Left ventricle myocardium inferior (tissue), 1 donor: ENCODE measurements at regions not wholly inside any gene's neighbourhood (a gene's known extent, or its start where the extent isn't known, plus 50 kb on each side); places are given as distances from the start of the nearest gene placed in this dataset.

Source experiments
- DNase-seq: peaks from one replicate; pipeline ENCODE4 v3.0.0-alpha.2; 2020
- H3K27ac ChIP-seq: fragments of 200-600 bp; replicated peaks from 2 replicates; pipeline ENCODE4 v1.8.0; 2021
- H3K27me3 ChIP-seq: fragments of 200-600 bp; 2 replicates; pipeline ENCODE4 v1.8.0; 2021; ENCODE audit warnings: low read depth
- H3K36me3 ChIP-seq: fragments of 200-600 bp; 2 replicates; pipeline ENCODE4 v1.8.0; 2021
- H3K4me1 ChIP-seq: fragments of 200-600 bp; 2 replicates; pipeline ENCODE4 v1.8.0; 2021
- H3K4me3 ChIP-seq: fragments of 200-600 bp; 2 replicates; pipeline ENCODE4 v1.8.0; 2021; ENCODE audit warnings: mild to moderate bottlenecking, moderate library complexity
- H3K9me3 ChIP-seq: fragments of 200-600 bp; replicated peaks from 2 replicates; pipeline ENCODE4 v1.8.0; 2021
- CTCF ChIP-seq: fragments of 200-600 bp; IDR thresholded peaks from 2 replicates; pipeline ENCODE4 v1.8.0; 2021; ENCODE audit warnings: antibody characterized with exemption, mild to moderate bottlenecking, borderline replicate concordance
- intact Hi-C: fragments of 100-400 bp; cut with micrococcal nuclease; formaldehyde crosslinking; loops from one replicate; pipeline ENCODE4 v1.11.0; 2022
- donor health status: DM: no; HTN: yes; CAD: no; lungs with severe emphysema.

DNA sequence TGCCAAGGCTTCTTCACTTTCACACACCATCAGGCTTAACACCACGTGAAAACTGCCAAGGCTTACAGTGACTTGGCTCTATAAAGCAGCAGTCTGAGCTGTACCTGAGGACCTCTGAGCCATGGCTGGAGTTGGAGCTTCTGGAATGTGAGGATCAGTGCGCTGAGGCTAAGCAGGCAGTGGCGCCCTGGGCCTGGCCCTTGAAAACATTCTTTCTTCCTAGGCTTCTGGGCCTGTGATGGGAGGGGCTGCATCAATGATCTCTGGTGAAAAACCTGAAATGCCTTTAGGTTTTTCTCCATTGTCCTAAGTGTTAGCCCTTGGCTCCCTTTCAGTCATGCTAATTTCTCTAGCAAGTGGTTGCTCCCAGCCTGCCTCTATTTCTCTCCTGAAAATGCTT, 192.5 kb upstream of the PCDH20 start:
- DNase-seq, result no peak
- Histone ChIP-seq H3K36me3 (no peaks in the 10 kb centered on the region), H3K27me3 (no peaks in the 10 kb centered on the region), H3K4me3 (no peak overlapping the region), H3K9me3 (no peaks in the 10 kb centered on the region), H3K27ac (no peak overlapping the region), H3K4me1 (no peaks in the 10 kb centered on the region)
- no peak for TF ChIP-seq CTCF
- intact Hi-C loops, result no loop called here

GRCh38 chr13:61600360-61601033, 184.8 kb upstream of the PCDH20 start:
- H3K4me1 ChIP-seq, result no peaks in the 10 kb centered on the region
- no peak for DNase-seq
- H3K36me3 ChIP-seq, result no peaks in the 10 kb centered on the region
- no peak overlapping the region for H3K27ac ChIP-seq
- TF ChIP-seq CTCF, result no peak
- H3K27me3 ChIP-seq, result no peaks in the 10 kb centered on the region
- intact Hi-C loops, result no loop called here
- no peaks in the 10 kb centered on the region for H3K9me3 ChIP-seq
- H3K4me3 ChIP-seq, result no peak overlapping the region

DNA sequence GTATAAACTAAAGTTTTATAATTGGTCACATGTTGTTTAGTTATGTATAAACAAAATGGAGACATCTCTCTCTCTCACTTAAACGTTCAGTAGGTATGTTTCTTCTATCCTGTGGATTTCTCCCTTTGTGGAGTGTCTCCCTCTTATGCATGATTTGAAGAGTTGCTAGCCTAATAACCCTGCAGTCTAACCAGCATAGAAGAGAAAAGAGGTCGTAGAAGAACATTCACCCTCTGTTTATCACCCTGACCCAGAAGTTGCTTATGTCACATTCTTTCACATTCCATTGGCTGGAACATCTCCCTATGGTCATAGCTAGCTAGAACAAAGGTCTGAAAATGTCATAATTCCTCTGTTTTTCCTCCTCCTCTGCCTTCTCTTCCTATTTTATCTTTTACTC, 176.8 kb upstream of the PCDH20 start:
- intact Hi-C loops, result no loop called here

DNA sequence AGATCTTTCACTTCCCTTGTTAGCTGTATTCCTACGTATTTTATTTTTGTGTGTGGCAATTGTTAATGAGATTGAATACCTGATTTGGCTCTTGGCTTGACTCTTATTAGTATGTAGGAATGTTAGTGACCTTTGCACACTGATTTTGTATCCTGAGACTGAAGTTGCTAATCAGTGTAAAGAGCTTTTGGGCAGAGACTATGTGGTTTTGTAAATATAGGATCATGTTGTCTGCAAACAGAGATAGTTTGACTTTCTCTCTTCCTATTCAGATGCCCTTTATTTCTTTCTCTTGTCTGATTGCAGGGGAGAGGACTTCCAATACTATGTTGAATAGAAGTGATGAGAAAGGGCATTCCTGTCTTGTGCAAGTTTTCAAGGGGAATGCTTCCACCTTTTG, 160.3 kb upstream of the PCDH20 start:
- intact Hi-C loops, result no loop called here
- Histone ChIP-seq H3K27me3 (no peaks in the 10 kb centered on the region), H3K36me3 (no peaks in the 10 kb centered on the region), H3K4me3 (no peak overlapping the region), H3K9me3 (peaks cover 7% of the 10 kb centered on the region), H3K27ac (no peak overlapping the region), H3K4me1 (no peaks in the 10 kb centered on the region)
- no peak for DNase-seq
- TF ChIP-seq CTCF, result no peak

More for the DNA sequence above, 176.8 kb upstream of the PCDH20 start:
- DNase-seq, result no peak
- no peaks in the 10 kb centered on the region for H3K9me3 ChIP-seq
- no peaks in the 10 kb centered on the region for H3K4me1 ChIP-seq
- no peaks in the 10 kb centered on the region for H3K36me3 ChIP-seq
- TF ChIP-seq CTCF, result no peak
- no peaks in the 10 kb centered on the region for H3K27me3 ChIP-seq
- no peak overlapping the region for H3K4me3 ChIP-seq
- no peak overlapping the region for H3K27ac ChIP-seq

DNA sequence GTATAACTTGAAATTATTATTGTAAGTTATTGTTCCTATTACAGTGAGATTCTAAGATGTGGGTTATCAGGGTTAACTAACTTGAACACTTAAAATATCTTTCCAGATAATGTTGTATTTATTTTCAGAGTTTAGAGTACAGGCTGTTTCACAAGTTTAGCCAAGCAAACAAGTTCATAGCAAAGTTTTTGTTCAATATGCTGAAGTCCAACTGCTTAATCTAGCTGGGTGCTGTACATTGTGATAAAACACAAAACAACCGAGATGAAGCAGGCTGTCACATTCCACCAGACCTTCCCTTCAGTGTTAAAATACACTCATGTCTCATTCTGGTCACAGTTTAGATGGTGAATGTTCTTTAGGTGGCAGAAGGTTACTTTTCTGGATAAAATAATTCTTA, 148.0 kb upstream of the PCDH20 start:
- Histone ChIP-seq H3K27me3 (no peaks in the 10 kb centered on the region), H3K36me3 (no peaks in the 10 kb centered on the region), H3K4me1 (no peaks in the 10 kb centered on the region), H3K27ac (no peak overlapping the region), H3K9me3 (no peaks in the 10 kb centered on the region), H3K4me3 (no peak overlapping the region)
- intact Hi-C loops, result no loop called here
- DNase-seq, result no peak
- TF ChIP-seq CTCF, result no peak
